ENCODE measurements at regions not wholly inside any gene's neighbourhood (a gene's known extent, or its start where the extent isn't known, plus 50 kb on each side); places are given as distances from the start of the nearest gene placed in this dataset.

- ATAC-seq (no peak), DNase-seq (no peak)
- Histone ChIP-seq H3K27me3 (peaks cover 0 to 20% (median 5%) of the 10 kb centered on the region in 9 donors), H3K36me3 (no peaks in the 10 kb centered on the region), H3K4me1 (no peaks in the 10 kb centered on the region), H3K9me3 (peaks cover 0 to 13% (median 0%) of the 10 kb centered on the region in 12 donors), H3K27ac (no peak overlapping the region), H3K4me3 (no peak overlapping the region)
- intact Hi-C loops (cut with DNase I): no loop called here
- no peak for TF ChIP-seq CTCF (IDR thresholded peaks at IDR 0.05)
- no peak for TF ChIP-seq POLR2A (IDR thresholded peaks at IDR 0.05)
- 65 to 73% (median 67%) methylated on average over 2 of the region's 2 CpGs for WGBS, 4 donors
Measured at GRCh38 chr21:36596174-36596573, 102.7 kb upstream of the SIM2 start.

- Histone ChIP-seq H3K27me3 (peaks cover 0 to 29% (median 7%) of the 10 kb centered on the region in 9 donors), H3K4me1 (no peaks in the 10 kb centered on the region), H3K36me3 (no peaks in the 10 kb centered on the region), H3K27ac (no peak overlapping the region), H3K9me3 (peaks cover 0 to 12% (median 0%) of the 10 kb centered on the region in 12 donors), H3K4me3 (no peak overlapping the region)
- TF ChIP-seq POLR2A (IDR thresholded peaks at IDR 0.05) (no peak), CTCF (IDR thresholded peaks at IDR 0.05) (no peak)
- ATAC-seq (no peak), DNase-seq (no peak)
- intact Hi-C loops (cut with DNase I): loop anchor here in 1 of 10 donors (10.0 kb wide), 1 partner anchor 177 kb away; no protein-coding TSS in a partner anchor
- 63 to 75% (median 69%) methylated on average over 3 of the region's 3 CpGs for whole genome bisulfite sequencing, 4 donors
Measured at GRCh38 chr21:36601362-36601761, 97.6 kb upstream of the SIM2 start.

GRCh38 chr21:36602735-36603134, 96.2 kb upstream of the SIM2 start:
- no peak for DNase-seq
- intact Hi-C loops (cut with DNase I): loop anchor here in 1 of 10 donors (10.0 kb wide), 1 partner anchor 178 kb away; no protein-coding TSS in a partner anchor
- 85 to 88% (median 87%) methylated on average over 8 of the region's 8 CpGs for WGBS, 4 donors
- TF ChIP-seq POLR2A (IDR thresholded peaks at IDR 0.05): no peak
- TF ChIP-seq CTCF (IDR thresholded peaks at IDR 0.05): no peak
- Histone ChIP-seq H3K27ac (no peak overlapping the region), H3K4me1 (no peaks in the 10 kb centered on the region), H3K36me3 (no peaks in the 10 kb centered on the region), H3K4me3 (no peak overlapping the region), H3K9me3 (peaks cover 0 to 12% (median 0%) of the 10 kb centered on the region in 12 donors), H3K27me3 (peaks cover 0 to 26% (median 7%) of the 10 kb centered on the region in 9 donors)
- ATAC-seq: no peak

- Histone ChIP-seq H3K36me3 (no peaks in the 10 kb centered on the region), H3K27ac (no peak overlapping the region), H3K4me3 (no peak overlapping the region), H3K4me1 (no peaks in the 10 kb centered on the region), H3K9me3 (peaks cover 0 to 12% (median 0%) of the 10 kb centered on the region in 12 donors), H3K27me3 (peaks cover 0 to 26% (median 7%) of the 10 kb centered on the region in 9 donors)
- 41 to 62% (median 48%) methylated on average over 2 of the region's 2 CpGs for WGBS, 4 donors
- no peak for ATAC-seq
- intact Hi-C loops (cut with DNase I): loop anchor here in 1 of 10 donors (10.0 kb wide), 1 partner anchor 178 kb away; no protein-coding TSS in a partner anchor
- DNase-seq: no peak
- no peak for TF ChIP-seq POLR2A (IDR thresholded peaks at IDR 0.05)
- no peak for TF ChIP-seq CTCF (IDR thresholded peaks at IDR 0.05)
Measured at GRCh38 chr21:36603221-36603620, 95.7 kb upstream of the SIM2 start.
